Neuronal stem cell (in vitro differentiated cells): ENCODE measurements at regions not wholly inside any gene's neighbourhood (a gene's known extent, or its start where the extent isn't known, plus 50 kb on each side); places are given as distances from the start of the nearest gene placed in this dataset.

Experiments
- DNase-seq: peaks from one replicate; pipeline ENCODE4 v3.0.0-alpha.2; 2013; ENCODE audit warnings: low spot score
- H2AFZ ChIP-seq: one replicate; pipeline ENCODE4 v1.6.1; 2013; ENCODE audit warnings: mild to moderate bottlenecking, low read length, inconsistent platforms
- H2AK5ac ChIP-seq: 2 replicates; pipeline ENCODE4 v1.6.1; 2013; ENCODE audit warnings: low read depth, mild to moderate bottlenecking, inconsistent platforms, low read length, moderate library complexity, mixed read lengths
- H2BK120ac ChIP-seq: 2 replicates; pipeline ENCODE4 v1.6.1; 2013; ENCODE audit warnings: low read depth, mild to moderate bottlenecking, inconsistent platforms, low read length, moderate library complexity, mixed read lengths
- H2BK12ac ChIP-seq: one replicate; pipeline ENCODE4 v1.6.1; 2013; ENCODE audit warnings: low read length, inconsistent platforms
- H2BK15ac ChIP-seq: 2 replicates; pipeline ENCODE4 v1.6.1; 2013; ENCODE audit warnings: mild to moderate bottlenecking, low read length, inconsistent platforms, mixed read lengths
- H2BK5ac ChIP-seq: one replicate; pipeline ENCODE4 v1.6.1; 2013; ENCODE audit warnings: inconsistent platforms, mild to moderate bottlenecking, low read length, moderate library complexity
- H3K14ac ChIP-seq: one replicate; pipeline ENCODE4 v1.6.1; 2013; ENCODE audit warnings: low read length, inconsistent platforms
- H3K18ac ChIP-seq: 2 replicates; pipeline ENCODE4 v1.6.1; 2013; ENCODE audit warnings: low read length, inconsistent platforms
- H3K23ac ChIP-seq: 2 replicates; pipeline ENCODE4 v1.6.1; 2013; ENCODE audit warnings: low read depth, mild to moderate bottlenecking, mixed read lengths, low read length, inconsistent platforms; ENCODE audit not compliant: poor library complexity
- H3K27ac ChIP-seq: replicated peaks from 3 replicates; pipeline ENCODE4 v1.5.1; 2013; ENCODE audit warnings: low read length, inconsistent platforms
- H3K27me3 ChIP-seq, 3 experiments: 2 replicates each; pipeline ENCODE4 v1.6.1; 2013; ENCODE audit warnings: low read length in 3 of 3, mild to moderate bottlenecking in 2 of 3, inconsistent platforms in 1 of 3, low read depth in 1 of 3, mixed read lengths in 1 of 3, moderate library complexity in 1 of 3; ENCODE audit not compliant: control insufficient read depth in 3 of 3, insufficient read depth in 3 of 3
- H3K36me3 ChIP-seq, 2 donors: replicated peaks in 1 of 2; 2 replicates each; pipeline ENCODE4 v1.6.1; 2013; ENCODE audit warnings: low read length in 2 of 2; ENCODE audit not compliant: control insufficient read depth in 2 of 2, insufficient read depth in 2 of 2
- H3K4ac ChIP-seq: 2 replicates; pipeline ENCODE4 v1.6.1; 2013; ENCODE audit warnings: inconsistent platforms, mild to moderate bottlenecking, low read length, moderate library complexity
- H3K4me1 ChIP-seq, 2 donors: 1 replicate in 1 of 2; 2 replicates in 1 of 2; pipeline ENCODE4 v1.6.1; 2013; ENCODE audit warnings: low read length in 2 of 2, low read depth in 1 of 2; ENCODE audit not compliant: control insufficient read depth in 2 of 2, insufficient read depth in 1 of 2
- H3K4me2 ChIP-seq: one replicate; pipeline ENCODE4 v1.6.1; 2013; ENCODE audit warnings: mild to moderate bottlenecking, low read length, inconsistent platforms; ENCODE audit not compliant: insufficient read depth, poor library complexity, severe bottlenecking
- H3K4me3 ChIP-seq, 2 donors: 2 replicates each; pipeline ENCODE4 v1.5.1; 2013; ENCODE audit warnings: low read length in 2 of 2, mild to moderate bottlenecking in 2 of 2, inconsistent platforms in 1 of 2, moderate library complexity in 1 of 2
- H3K79me1 ChIP-seq: one replicate; pipeline ENCODE4 v1.6.1; 2013; ENCODE audit warnings: low read depth, mild to moderate bottlenecking, inconsistent platforms, low read length, moderate library complexity
- H3K9ac ChIP-seq: one replicate; pipeline ENCODE4 v1.6.1; 2013; ENCODE audit warnings: mild to moderate bottlenecking, low read depth, low read length, inconsistent platforms; ENCODE audit not compliant: poor library complexity
- H3K9me3 ChIP-seq, 2 donors: replicated peaks in 1 of 2; 2 replicates each; pipeline versions ENCODE3 to v1.6.1; 2013; ENCODE audit warnings: low read length in 2 of 2, mild to moderate bottlenecking in 2 of 2, inconsistent platforms in 1 of 2, low read depth in 1 of 2, mixed read lengths in 1 of 2, moderate library complexity in 1 of 2; ENCODE audit not compliant: control insufficient read depth in 2 of 2, insufficient read depth in 1 of 2
- H4K8ac ChIP-seq: one replicate; pipeline ENCODE4 v1.6.1; 2013; ENCODE audit warnings: low read depth, mild to moderate bottlenecking, inconsistent platforms, low read length, moderate library complexity
- H4K91ac ChIP-seq: one replicate; pipeline ENCODE4 v1.6.1; 2013; ENCODE audit warnings: low read length, low read depth, mild to moderate bottlenecking, inconsistent platforms; ENCODE audit not compliant: poor library complexity
- WGBS, 2 donors: extraction: QIAGEN DNeasy Blood & Tissue Kit; methylation state at CpG; one replicate each; pipeline ENCODE4 v1.1.7; 2013; ENCODE audit warnings: missing lambda C conversion rate in 2 of 2, mixed read lengths in 1 of 2; ENCODE audit not compliant: insufficient read length in 2 of 2, insufficient replicate concordance in 1 of 2; ENCODE audit errors: extremely low coverage in 2 of 2; 5-methylcytosine and 5-hydroxymethylcytosine counted together

- Histone ChIP-seq H2BK15ac (no peak overlapping the region), H2BK5ac (no peak overlapping the region), H3K4me2 (no peak overlapping the region), H4K91ac (no peak overlapping the region), H3K36me3 (no peaks in the 10 kb centered on the region), H3K4ac (no peak overlapping the region), H3K27me3 (no peaks in the 10 kb centered on the region), H3K9ac (no peak overlapping the region), H3K4me1 (no peaks in the 10 kb centered on the region), H3K14ac (no peak overlapping the region), H3K23ac (no peak overlapping the region), H2BK12ac (no peak overlapping the region), H4K8ac (no peak overlapping the region), H2AFZ (no peak overlapping the region), H3K79me1 (no peaks in the 10 kb centered on the region), H3K9me3 (peaks cover 0 to 2% of the 10 kb centered on the region in 2 donors), H2AK5ac (no peak overlapping the region), H3K4me3 (no peak overlapping the region), H2BK120ac (no peak overlapping the region), H3K18ac (no peak overlapping the region), H3K27ac (no peak overlapping the region)
- no peak for DNase-seq
- WGBS, 2 donors, result no CpG with 5 or more reads among the region's 5 CpGs
Measured at GRCh38 chr13:42474954-42475353, 99.0 kb upstream of the TNFSF11 start.

- Histone ChIP-seq H3K4me3 (peak overlapping the region in 1 of 2 donors; percentile 64), H3K23ac (no peak overlapping the region), H2BK12ac (no peak overlapping the region), H2BK15ac (no peak overlapping the region), H3K27me3 (no peaks in the 10 kb centered on the region), H3K9me3 (peaks cover 0 to 2% of the 10 kb centered on the region in 2 donors), H2AK5ac (no peak overlapping the region), H3K9ac (no peak overlapping the region), H3K27ac (no peak overlapping the region), H3K4ac (no peak overlapping the region), H2BK120ac (no peak overlapping the region), H2BK5ac (no peak overlapping the region), H4K91ac (no peak overlapping the region), H3K4me2 (no peak overlapping the region), H3K18ac (no peak overlapping the region), H3K4me1 (no peaks in the 10 kb centered on the region), H4K8ac (no peak overlapping the region), H3K79me1 (no peaks in the 10 kb centered on the region), H3K14ac (no peak overlapping the region), H2AFZ (no peak overlapping the region), H3K36me3 (no peaks in the 10 kb centered on the region)
- DNase-seq, result no peak
- WGBS, 2 donors, result no CpG with 5 or more reads among the region's 10 CpGs
Measured at GRCh38 chr13:42477596-42478190, 96.3 kb upstream of the TNFSF11 start.

- H3K27ac ChIP-seq, result no peak overlapping the region
- DNase-seq, result peak; percentile 2
- WGBS, 2 donors, result no CpG with 5 or more reads among the region's 3 CpGs
- no peaks in the 10 kb centered on the region for H3K79me1 ChIP-seq
- no peak overlapping the region for H3K9ac ChIP-seq
- H3K4me1 ChIP-seq, result no peaks in the 10 kb centered on the region
- no peaks in the 10 kb centered on the region for H3K27me3 ChIP-seq
- H3K36me3 ChIP-seq, result no peaks in the 10 kb centered on the region
- H2BK15ac ChIP-seq, result no peak overlapping the region
- no peak overlapping the region for H2AFZ ChIP-seq
- H2BK120ac ChIP-seq, result no peak overlapping the region
- no peak overlapping the region for H3K23ac ChIP-seq
- H4K91ac ChIP-seq, result no peak overlapping the region
- no peak overlapping the region for H3K18ac ChIP-seq
- no peak overlapping the region for H4K8ac ChIP-seq
- H2BK12ac ChIP-seq, result no peak overlapping the region
- no peak overlapping the region for H3K4ac ChIP-seq
- no peak overlapping the region for H3K4me2 ChIP-seq
- H2AK5ac ChIP-seq, result no peak overlapping the region
- peaks cover 0 to 2% of the 10 kb centered on the region in 2 donors for H3K9me3 ChIP-seq
- H3K4me3 ChIP-seq, result no peak overlapping the region
- no peak overlapping the region for H2BK5ac ChIP-seq
- H3K14ac ChIP-seq, result no peak overlapping the region
Measured at GRCh38 chr13:42478531-42479156, 95.3 kb upstream of the TNFSF11 start.

GRCh38 chr13:42484386-42484785 lies 89.6 kb upstream of the TNFSF11 start:
- no peak overlapping the region for H3K9ac ChIP-seq
- peaks cover 0 to 2% of the 10 kb centered on the region in 2 donors for H3K4me1 ChIP-seq
- no peak overlapping the region for H4K8ac ChIP-seq
- no peak overlapping the region for H2BK120ac ChIP-seq
- no peaks in the 10 kb centered on the region for H3K27me3 ChIP-seq
- no peak overlapping the region for H3K18ac ChIP-seq
- H2BK12ac ChIP-seq, result no peak overlapping the region
- no peaks in the 10 kb centered on the region for H3K79me1 ChIP-seq
- H3K4me2 ChIP-seq, result no peak overlapping the region
- DNase-seq, result no peak
- no peak overlapping the region for H3K4me3 ChIP-seq
- no peaks in the 10 kb centered on the region for H3K36me3 ChIP-seq
- H3K27ac ChIP-seq, result no peak overlapping the region
- H2BK15ac ChIP-seq, result no peak overlapping the region
- H3K4ac ChIP-seq, result no peak overlapping the region
- no peak overlapping the region for H2BK5ac ChIP-seq
- H3K9me3 ChIP-seq, result no peaks in the 10 kb centered on the region
- H2AFZ ChIP-seq, result no peak overlapping the region
- no peak overlapping the region for H3K14ac ChIP-seq
- no peak overlapping the region for H2AK5ac ChIP-seq
- no peak overlapping the region for H4K91ac ChIP-seq
- no peak overlapping the region for H3K23ac ChIP-seq
